GM12878 (cell line): ENCODE measurements at regions not wholly inside any gene's neighbourhood (a gene's known extent, or its start where the extent isn't known, plus 50 kb on each side); places are given as distances from the start of the nearest gene placed in this dataset.

Experiments
- ATAC-seq: fragments of 200-7000 bp; cut with Tn5 transposase; 3 replicates; pipeline ENCODE4 v1.9.1; 2020; ENCODE audit warnings: mild to moderate bottlenecking, moderate library complexity
- BruUV-seq: library from RNA; stranded (reverse); fragments of 400-500 nt; replicated peaks from 2 replicates; lab custom pipeline; 2021; lab: Mats Ljungman, UMichigan
- CTCF ChIA-PET: fragments of 300-600 bp; sonication (Branson Sonifier 250); formaldehyde crosslinking; extraction: SDS; loops from one replicate; lab custom pipeline; 2021; ENCODE audit warnings: inconsistent platforms; lab: Yijun Ruan, JAX
- POLR2A ChIA-PET: fragments of 350-600 bp; formaldehyde crosslinking; extraction: SDS; loops from one replicate; lab custom pipeline; 2021; ENCODE audit warnings: inconsistent platforms; lab: Charles Lee
- RAD21 ChIA-PET: fragments of 300-600 bp; sonication (Branson Sonifier 250); formaldehyde crosslinking; loops from one replicate; lab custom pipeline; 2023; ENCODE audit warnings: antibody characterized with exemption; ENCODE audit not compliant: unreplicated experiment; lab: Charles Lee
- SMC1A ChIA-PET: fragments of 300-600 bp; sonication (Branson Sonifier 250); formaldehyde crosslinking; loops from one replicate; lab custom pipeline; 2023; ENCODE audit not compliant: unreplicated experiment, uncharacterized antibody; lab: Charles Lee
- DNase-seq: peaks from one replicate; pipeline ENCODE4 v3.0.0-alpha.2; 2011; ENCODE audit warnings: low read depth, low spot score
- FAIRE-seq: peaks from 3 replicates; lab custom pipeline; 2011; peaks lifted over from hg19 to GRCh38; lab: Jason Lieb, UNC
- H2AFZ ChIP-seq: 2 replicates; pipeline ENCODE4 v1.6.0; 2011; ENCODE audit warnings: low read depth, low read length, control low read depth; ENCODE audit not compliant: control insufficient read depth
- H3K27ac ChIP-seq: 2 replicates; pipeline ENCODE4 v1.5.1; 2011; ENCODE audit warnings: control low read depth; ENCODE audit not compliant: control insufficient read depth, insufficient read depth
- H3K27me3 ChIP-seq, 2 experiments: replicated peaks in 1 of 2; 2 replicates each; pipeline versions ENCODE4 v1.6.0 to v1.6.1; 2011; ENCODE audit warnings: low read length in 1 of 2; ENCODE audit not compliant: control insufficient read depth in 2 of 2, insufficient read depth in 2 of 2
- H3K36me3 ChIP-seq, 2 experiments: 2 replicates each; pipeline ENCODE4 v1.5.1; 2011; ENCODE audit warnings: low read length in 1 of 2; ENCODE audit not compliant: control insufficient read depth in 2 of 2, insufficient read depth in 2 of 2
- H3K4me1 ChIP-seq: 2 replicates; pipeline ENCODE4 v1.6.1; 2011; ENCODE audit warnings: mild to moderate bottlenecking, low read length, moderate library complexity, mixed read lengths; ENCODE audit not compliant: control insufficient read depth, insufficient read depth
- H3K4me2 ChIP-seq: 2 replicates; pipeline ENCODE4 v1.6.0; 2011; ENCODE audit warnings: control low read depth; ENCODE audit not compliant: control insufficient read depth, insufficient read depth
- H3K4me3 ChIP-seq: fragments of 200-600 bp; sonication (generic); 2 replicates; pipeline ENCODE4 v1.5.1; 2016
- H3K79me2 ChIP-seq: 2 replicates; pipeline ENCODE4 v1.6.0; 2011; ENCODE audit warnings: low read length; ENCODE audit not compliant: control insufficient read depth, insufficient read depth
- H3K9ac ChIP-seq: 2 replicates; pipeline ENCODE4 v1.8.0; 2011; ENCODE audit warnings: low read length, control low read depth, mixed read lengths; ENCODE audit not compliant: control insufficient read depth, insufficient read depth
- H3K9me3 ChIP-seq: replicated peaks from 3 replicates; pipeline ENCODE4 v1.5.1; 2011; ENCODE audit warnings: mild to moderate bottlenecking, low read length; ENCODE audit not compliant: control insufficient read depth, insufficient read depth
- H4K20me1 ChIP-seq: 2 replicates; pipeline ENCODE4 v1.6.0; 2011; ENCODE audit not compliant: control insufficient read depth, insufficient read depth
- BACH1 ChIP-seq: fragments of 450-650 bp; IDR thresholded peaks from 2 replicates; pipeline ENCODE4 v1.6.1; 2017; ENCODE audit warnings: mild to moderate bottlenecking, borderline replicate concordance
- BMI1 ChIP-seq: fragments of 450-650 bp; IDR thresholded peaks from 2 replicates; pipeline ENCODE4 v1.6.1; 2016; ENCODE audit warnings: mild to moderate bottlenecking, moderate library complexity, borderline replicate concordance
- BRCA1 ChIP-seq: IDR thresholded peaks from 2 replicates; pipeline ENCODE4 v1.6.1; 2011; ENCODE audit warnings: low read depth, low read length, improper control_type of control experiment
- CBX5 ChIP-seq: sonication (generic); IDR thresholded peaks from 2 replicates; pipeline ENCODE4 v1.6.1; 2016; ENCODE audit warnings: low read depth, moderate library complexity, mild to moderate bottlenecking, inconsistent platforms
- CHD1 ChIP-seq: IDR thresholded peaks from 2 replicates; pipeline ENCODE4 v1.6.1; 2012; ENCODE audit warnings: low read depth, low read length, improper control_type of control experiment
- CREM ChIP-seq: IDR thresholded peaks from 2 replicates; pipeline ENCODE4 v1.6.1; 2014; ENCODE audit warnings: antibody characterized with exemption, low read depth
- EED ChIP-seq: sonication (generic); IDR thresholded peaks from 2 replicates; pipeline ENCODE4 v1.6.1; 2016; ENCODE audit warnings: antibody characterized with exemption, low read depth
- FOS ChIP-seq: IDR thresholded peaks from 3 replicates; pipeline ENCODE4 v1.6.1; 2011; ENCODE audit warnings: borderline replicate concordance; ENCODE audit not compliant: insufficient read length; ENCODE audit errors: extremely low read depth
- IKZF2 ChIP-seq, 2 experiments: fragments of 450-650 bp; IDR thresholded peaks; 2 replicates each; pipeline ENCODE4 v1.6.1; 2017; ENCODE audit warnings: mild to moderate bottlenecking in 2 of 2, moderate library complexity in 2 of 2
- JUNB ChIP-seq: IDR thresholded peaks from 2 replicates; pipeline ENCODE4 v1.6.1; 2016; ENCODE audit warnings: antibody characterized with exemption, mild to moderate bottlenecking
- MEF2B ChIP-seq: fragments of 450-650 bp; IDR thresholded peaks from 2 replicates; pipeline ENCODE4 v1.6.1; 2018; ENCODE audit warnings: mild to moderate bottlenecking, moderate library complexity; ENCODE audit not compliant: partially characterized antibody, poor library complexity, severe bottlenecking
- NFXL1 ChIP-seq: fragments of 450-650 bp; IDR thresholded peaks from 2 replicates; pipeline ENCODE4 v1.6.1; 2017; ENCODE audit warnings: antibody characterized with exemption, mild to moderate bottlenecking, borderline replicate concordance
- NFYB ChIP-seq: IDR thresholded peaks from 2 replicates; pipeline ENCODE4 v1.6.1; 2011; ENCODE audit warnings: low read depth, mild to moderate bottlenecking, low read length, improper control_type of control experiment, moderate library complexity; ENCODE audit not compliant: insufficient read depth
- NR2F1 ChIP-seq: fragments of 450-650 bp; conservative IDR thresholded peaks from 2 replicates; pipeline ENCODE4 v1.6.1; 2017; ENCODE audit warnings: mild to moderate bottlenecking
- POLR2AphosphoS2 ChIP-seq: IDR thresholded peaks from 2 replicates; pipeline ENCODE4 v1.6.1; 2011; ENCODE audit warnings: low read depth, mild to moderate bottlenecking, low read length, improper control_type of control experiment, moderate library complexity
- RB1 ChIP-seq: fragments of 450-650 bp; formaldehyde crosslinking; IDR thresholded peaks from 2 replicates; pipeline ENCODE4 v1.6.1; 2017; ENCODE audit warnings: mild to moderate bottlenecking, borderline replicate concordance
- SIN3A ChIP-seq: IDR thresholded peaks from 2 replicates; pipeline ENCODE4 v1.6.1; 2012; ENCODE audit warnings: low read depth, low read length, improper control_type of control experiment
- SMC3 ChIP-seq: IDR thresholded peaks from 2 replicates; pipeline ENCODE4 v1.6.1; 2011; ENCODE audit warnings: low read length, improper control_type of control experiment, borderline replicate concordance
- SUPT20H ChIP-seq: IDR thresholded peaks from 2 replicates; pipeline ENCODE4 v1.6.1; 2011; ENCODE audit warnings: low read depth, mild to moderate bottlenecking, low read length, moderate library complexity, borderline replicate concordance; ENCODE audit not compliant: control insufficient read depth
- TCF7 ChIP-seq: IDR thresholded peaks from 2 replicates; pipeline ENCODE4 v1.6.1; 2014; ENCODE audit warnings: antibody characterized with exemption, borderline replicate concordance
- ZBED1 ChIP-seq: IDR thresholded peaks from 2 replicates; pipeline ENCODE4 v1.6.1; 2016; ENCODE audit warnings: borderline replicate concordance
- ZNF217 ChIP-seq: fragments of 450-650 bp; IDR thresholded peaks from 2 replicates; pipeline ENCODE4 v1.6.1; 2017; ENCODE audit warnings: antibody characterized with exemption, mild to moderate bottlenecking
- WGBS: methylation state at CpG from one replicate; pipeline ENCODE4 v1.1.6; 2016; ENCODE audit warnings: low lambda C conversion rate; ENCODE audit not compliant: insufficient replicate concordance, insufficient coverage; ENCODE audit errors: missing lambda C conversion rate; 5-methylcytosine and 5-hydroxymethylcytosine counted together
- in situ Hi-C: fragments of 300-500 bp; cut with MboI; formaldehyde crosslinking; loops from 9 replicates; pipeline ENCODE4 v1.14.3; 2018; ENCODE audit warnings: mixed read lengths
- intact Hi-C: fragments of 100-400 bp; cut with micrococcal nuclease; formaldehyde crosslinking; loops from one replicate; pipeline ENCODE4 v1.14.2; 2022; ENCODE audit not compliant: unreplicated experiment

GRCh38 chr2:147033044-147033443 lies 811.8 kb upstream of the ACVR2A start:
- Histone ChIP-seq H3K9me3 (no peaks in the 10 kb centered on the region), H3K4me1 (no peaks in the 10 kb centered on the region), H3K4me2 (no peak overlapping the region), H4K20me1 (no peaks in the 10 kb centered on the region), H3K79me2 (no peaks in the 10 kb centered on the region), H2AFZ (no peak overlapping the region), H3K9ac (no peak overlapping the region), H3K27me3 (no peaks in the 10 kb centered on the region), H3K4me3 (no peak overlapping the region), H3K27ac (no peak overlapping the region), H3K36me3 (no peaks in the 10 kb centered on the region)
- ChIA-PET POLR2A (no interaction called here), RAD21 (interaction anchor here (1.1 kb wide), 1 partner anchor 12 kb away, joined by 3 read pairs; no protein-coding TSS in a partner anchor), SMC1A (interaction anchor here (1.5 kb wide), 1 partner anchor 299 kb away, joined by 5 read pairs; no protein-coding TSS in a partner anchor), CTCF (interaction anchor here (1.5 kb wide), 1 partner anchor 12 kb away, joined by 6 read pairs; no protein-coding TSS in a partner anchor)
- 0% methylated on average over 1 of the region's 1 CpG for WGBS
- DNase-seq (no peak), ATAC-seq (no peak), FAIRE-seq (no peak)
- in situ Hi-C loops: no loop called here
- TF ChIP-seq CBX5 (no peak), BRCA1 (no peak), POLR2AphosphoS2 (no peak), CHD1 (no peak), RB1 (no peak)
- intact Hi-C loops: no loop called here
- BruUV-seq: no TSS peak

GRCh38 chr2:147031897-147032296 lies 812.9 kb upstream of the ACVR2A start:
- in situ Hi-C loops: no loop called here
- 35% methylated on average over 3 of the region's 3 CpGs for WGBS
- no peak for FAIRE-seq

More at GRCh38 chr2:147031897-147032296, 812.9 kb upstream of the ACVR2A start:
- SMC1A ChIA-PET: no interaction called here
- H4K20me1 ChIP-seq: no peaks in the 10 kb centered on the region
- H3K4me1 ChIP-seq: no peaks in the 10 kb centered on the region
- RAD21 ChIA-PET: no interaction called here
- no peak for TF ChIP-seq BACH1
- no peak for TF ChIP-seq FOS
- TF ChIP-seq MEF2B: no peak
- no peak for TF ChIP-seq ZBED1
- TF ChIP-seq BMI1: no peak
- TF ChIP-seq JUNB: no peak
- no peak for TF ChIP-seq SUPT20H
- no peak for TF ChIP-seq IKZF2 (IDR thresholded peaks at IDR 0.05)
- TF ChIP-seq ZNF217: no peak
- no peak for TF ChIP-seq EED
- TF ChIP-seq NFXL1: no peak
- TF ChIP-seq NR2F1: no peak
- no peak for TF ChIP-seq CREM
- TF ChIP-seq SMC3: no peak
- TF ChIP-seq TCF7: no peak
- TF ChIP-seq NFYB: no peak
- TF ChIP-seq SIN3A: no peak
- TF ChIP-seq, all 136 proteins: peak for 0
- no peaks in the 10 kb centered on the region; the same call in 2 of the 3 replicates for H3K9me3 ChIP-seq
- no TSS peak for BruUV-seq
- CTCF ChIA-PET: interaction anchor here (0.6 kb wide), 1 partner anchor 311 kb away, joined by 3 read pairs; no protein-coding TSS in a partner anchor
- H3K79me2 ChIP-seq: no peaks in the 10 kb centered on the region
- POLR2A ChIA-PET: no interaction called here
- no peaks in the 10 kb centered on the region for H3K27me3 ChIP-seq
- no peak overlapping the region for H2AFZ ChIP-seq
- no peak overlapping the region for H3K9ac ChIP-seq
- H3K36me3 ChIP-seq: no peaks in the 10 kb centered on the region
- H3K27ac ChIP-seq: no peak overlapping the region
- intact Hi-C loops: no loop called here
- no peak overlapping the region for H3K4me2 ChIP-seq
- no peak overlapping the region for H3K4me3 ChIP-seq
- ATAC-seq (no peak), DNase-seq (no peak)
